ENCODE measurements at regions not wholly inside any gene's neighbourhood (a gene's known extent, or its start where the extent isn't known, plus 50 kb on each side); places are given as distances from the start of the nearest gene placed in this dataset.
"Not testable (repeated sequence)": the region's sequence is repeated elsewhere in the genome, so short reads cannot be mapped to it uniquely, and the experiment has no call there.

DNA sequence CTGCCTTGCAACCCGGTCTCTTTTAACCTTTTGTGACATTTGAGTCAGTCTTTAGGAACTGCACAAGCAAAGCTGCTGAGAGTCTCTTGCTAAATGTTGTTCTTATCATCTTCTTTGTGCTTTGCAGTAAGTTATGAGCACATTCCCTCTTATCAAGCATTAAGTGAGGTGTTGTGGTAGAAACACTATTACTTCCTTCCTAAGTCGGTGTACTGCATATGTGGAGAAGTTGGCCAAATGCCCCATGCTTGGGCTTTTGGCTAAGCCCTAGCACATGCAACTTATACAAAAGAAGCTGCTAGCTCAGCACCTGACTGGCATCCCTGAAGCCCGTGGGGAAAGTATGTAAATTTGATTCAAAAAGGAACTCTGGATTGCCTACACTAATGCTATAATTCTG, 136.5 kb upstream of the RBMS3 start:
- DNase-seq, result no peak

DNA sequence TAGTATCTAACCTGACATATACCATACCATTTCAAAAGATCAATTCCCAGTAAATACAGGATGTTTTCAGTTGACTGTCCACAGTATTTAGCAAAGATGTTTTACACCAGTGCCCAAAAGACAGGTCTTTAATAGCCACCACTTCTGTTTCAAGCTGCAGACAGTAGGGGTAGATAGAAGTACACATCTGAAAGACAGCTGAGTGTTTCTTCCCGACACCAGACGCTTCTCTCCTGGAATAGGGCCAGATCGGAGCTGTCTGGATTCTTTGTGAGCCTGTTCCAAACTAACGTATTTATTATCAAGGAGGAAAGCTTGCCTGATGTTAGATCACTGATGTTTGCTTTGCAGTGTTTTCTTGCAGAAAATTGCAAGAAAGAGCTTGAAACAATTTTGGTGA, 136.1 kb upstream of the RBMS3 start:
- no peak for DNase-seq

DNA sequence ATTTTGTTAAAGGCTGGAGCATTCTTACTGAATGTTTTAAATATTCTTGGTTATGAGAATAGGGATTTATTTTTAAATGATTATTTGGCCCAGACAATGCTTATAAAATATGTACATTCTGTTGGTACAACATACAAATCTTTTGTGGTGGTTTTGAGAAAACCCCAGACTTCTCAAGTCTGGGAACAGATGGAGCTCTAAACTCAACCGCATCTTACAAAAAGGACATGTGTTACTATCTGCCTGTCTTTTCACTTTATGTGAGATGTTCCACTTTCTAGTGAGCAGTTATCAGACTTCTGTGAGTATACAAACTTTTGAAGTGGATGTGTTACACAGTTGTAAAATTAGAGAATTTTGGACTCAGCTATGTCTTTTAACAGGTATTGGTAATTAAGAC, 135.5 kb upstream of the RBMS3 start:
- no peak for DNase-seq

DNA sequence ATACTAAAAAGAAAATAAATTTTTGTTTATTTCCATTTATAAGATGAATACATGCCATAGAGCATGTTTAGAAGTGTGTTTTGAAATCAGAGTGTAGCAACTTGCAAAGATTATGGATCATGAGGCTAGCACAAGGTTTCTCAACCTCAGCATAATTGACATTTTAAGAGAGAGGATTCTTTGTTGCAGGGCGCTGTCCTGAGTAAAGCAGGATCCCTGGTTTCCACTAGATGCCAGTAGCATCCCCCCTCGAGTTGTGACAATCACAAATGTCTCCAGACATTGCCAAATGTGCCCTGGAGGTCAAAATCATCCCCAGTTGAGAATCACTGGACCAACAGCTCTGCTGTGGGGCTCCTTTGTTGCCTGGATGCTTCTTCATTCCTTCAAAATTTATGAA, 128.5 kb upstream of the RBMS3 start:
- no peak for DNase-seq

DNA sequence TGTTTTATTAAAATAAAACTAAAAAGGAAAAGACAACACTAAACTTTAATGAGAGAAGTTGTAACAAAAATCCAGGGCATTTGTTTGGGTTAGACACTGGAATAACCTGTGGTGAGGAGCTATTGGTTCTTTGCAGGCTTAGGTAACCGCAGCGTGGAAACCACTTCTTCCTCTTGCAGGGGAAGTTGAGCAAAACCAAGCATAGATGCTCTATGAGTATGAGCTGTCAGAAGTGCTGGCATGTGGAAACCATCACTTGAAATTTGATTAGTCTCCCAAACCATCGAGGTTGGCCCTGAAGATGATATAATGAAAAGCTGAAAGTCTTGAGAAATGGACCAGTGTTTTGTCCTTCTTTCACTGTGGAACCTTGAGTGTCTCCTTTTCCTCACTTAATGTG, 127.1 kb upstream of the RBMS3 start:
- DNase-seq, result no peak

DNA sequence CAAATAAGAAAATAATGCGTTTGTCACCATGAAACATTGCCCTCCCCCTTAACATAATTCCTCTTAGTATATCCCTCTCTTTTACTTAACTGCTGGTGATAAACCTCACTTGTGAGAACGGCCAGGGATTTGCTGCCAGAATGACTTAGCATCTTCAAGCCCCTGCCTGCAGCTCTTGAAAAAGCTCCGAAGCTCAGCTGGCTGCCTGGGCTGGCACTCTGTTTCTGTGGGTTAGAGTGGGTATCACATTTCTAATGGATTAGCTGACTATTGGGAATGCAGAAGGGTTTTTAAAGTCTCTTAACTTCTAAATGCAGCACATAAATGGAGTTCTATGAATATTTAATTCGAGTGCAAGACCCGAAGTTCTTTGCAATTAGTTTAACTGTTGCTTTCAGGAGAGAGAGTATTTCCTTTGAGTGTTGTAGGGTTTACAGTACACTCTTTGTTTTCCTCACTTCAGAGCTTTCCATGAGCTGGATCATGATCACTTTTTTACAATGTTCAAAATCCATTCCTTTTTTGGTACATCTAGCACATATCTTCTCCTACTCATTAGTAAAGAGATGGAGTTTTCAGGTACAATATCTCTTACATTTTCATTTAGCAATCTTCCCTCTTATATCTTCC, 124.7 kb upstream of the RBMS3 start:
- DNase-seq, result no peak

DNA sequence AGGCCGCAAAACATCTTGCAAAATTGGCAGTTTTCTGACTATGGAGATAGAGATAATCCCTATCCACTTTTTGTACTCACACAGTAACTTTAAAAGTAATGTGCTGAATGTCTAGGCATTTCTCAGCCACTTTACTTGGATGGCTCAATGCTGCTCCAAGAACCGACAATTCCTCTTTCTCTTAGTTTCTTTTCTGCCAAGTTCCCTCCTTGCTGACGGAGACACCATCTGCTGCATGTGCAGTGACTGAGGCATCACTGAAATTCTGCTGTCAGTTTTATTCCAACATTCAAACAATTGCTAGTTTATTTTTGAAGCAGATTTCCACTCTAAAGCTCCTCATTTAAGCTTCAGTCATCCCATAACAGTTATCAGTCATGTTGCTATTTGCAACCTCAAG, 116.0 kb upstream of the RBMS3 start:
- DNase-seq, result no peak

DNA sequence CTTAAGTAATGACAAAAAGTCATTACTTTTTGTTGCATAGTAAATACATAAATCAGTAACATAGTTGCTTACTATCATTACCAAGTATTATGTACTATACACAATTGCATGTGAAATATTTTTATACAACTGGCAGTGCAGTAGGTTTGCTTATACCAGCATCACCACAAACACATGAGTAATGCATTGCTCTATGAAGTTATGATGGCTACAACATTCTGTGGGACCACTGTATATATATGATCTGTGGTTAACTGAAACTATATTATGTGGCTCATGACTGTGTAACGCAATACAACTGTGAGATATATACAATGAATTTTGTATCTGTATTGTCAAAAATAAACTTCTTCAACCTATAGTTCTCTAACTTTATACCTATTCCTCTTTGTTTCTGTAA, 113.7 kb upstream of the RBMS3 start:
- DNase-seq, result no peak

DNA sequence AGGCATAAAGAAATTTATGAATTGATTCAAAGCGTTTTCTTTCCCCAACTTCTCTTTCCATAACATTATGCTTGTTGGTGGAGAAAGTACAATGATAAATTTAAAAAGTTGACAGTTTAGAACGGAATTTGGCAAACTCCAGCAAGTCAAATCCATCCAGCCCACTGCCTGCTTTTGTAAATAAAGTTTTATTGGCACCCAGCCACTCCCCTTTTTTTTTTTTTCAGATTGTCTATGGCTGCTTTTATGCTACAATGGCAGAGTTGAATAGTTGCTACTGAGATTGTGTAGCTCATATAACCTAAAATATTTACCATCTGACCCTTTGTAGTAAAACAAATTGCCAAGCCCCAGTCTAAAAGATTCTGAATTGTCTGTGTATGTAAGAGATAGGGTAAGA, 112.8 kb upstream of the RBMS3 start:
- DNase-seq, result no peak

DNA sequence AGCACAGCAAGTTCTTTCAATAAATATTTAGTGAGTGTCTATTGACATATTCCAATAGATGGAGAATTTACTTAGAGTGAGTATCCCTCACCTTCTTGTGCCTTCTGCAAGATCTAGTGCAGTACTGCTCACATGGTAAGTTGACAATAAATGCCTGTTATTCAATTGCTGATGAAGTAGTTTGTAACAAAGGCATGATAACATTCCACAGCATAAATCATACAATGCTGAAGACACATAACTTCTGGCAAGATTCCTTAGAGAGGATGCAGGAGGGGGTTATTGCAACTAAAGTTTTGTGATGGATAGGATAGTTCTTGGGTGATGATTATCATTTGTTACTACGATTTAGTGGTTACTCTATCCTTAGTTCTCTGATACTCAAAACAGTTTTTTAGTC, 112.2 kb upstream of the RBMS3 start:
- DNase-seq, result no peak

DNA sequence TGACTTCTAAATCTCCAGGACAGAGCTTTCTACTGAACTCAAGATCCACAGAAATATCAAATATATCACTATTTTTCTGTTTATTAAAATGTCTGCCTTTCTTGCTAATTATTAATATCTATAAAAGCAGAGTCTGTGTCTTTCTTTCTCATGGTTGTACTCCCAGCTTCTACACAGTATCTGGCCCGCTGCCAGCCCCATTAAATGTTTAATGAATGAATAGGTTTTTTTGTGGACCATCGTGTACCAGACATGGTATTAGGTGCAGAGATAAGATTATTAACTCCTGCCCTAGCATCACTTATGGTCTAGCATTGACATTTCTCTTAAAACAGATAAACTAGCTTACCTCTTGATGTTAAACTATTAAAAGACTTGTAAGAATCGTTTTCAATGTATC, 111.4 kb upstream of the RBMS3 start:
- no peak for DNase-seq

DNA sequence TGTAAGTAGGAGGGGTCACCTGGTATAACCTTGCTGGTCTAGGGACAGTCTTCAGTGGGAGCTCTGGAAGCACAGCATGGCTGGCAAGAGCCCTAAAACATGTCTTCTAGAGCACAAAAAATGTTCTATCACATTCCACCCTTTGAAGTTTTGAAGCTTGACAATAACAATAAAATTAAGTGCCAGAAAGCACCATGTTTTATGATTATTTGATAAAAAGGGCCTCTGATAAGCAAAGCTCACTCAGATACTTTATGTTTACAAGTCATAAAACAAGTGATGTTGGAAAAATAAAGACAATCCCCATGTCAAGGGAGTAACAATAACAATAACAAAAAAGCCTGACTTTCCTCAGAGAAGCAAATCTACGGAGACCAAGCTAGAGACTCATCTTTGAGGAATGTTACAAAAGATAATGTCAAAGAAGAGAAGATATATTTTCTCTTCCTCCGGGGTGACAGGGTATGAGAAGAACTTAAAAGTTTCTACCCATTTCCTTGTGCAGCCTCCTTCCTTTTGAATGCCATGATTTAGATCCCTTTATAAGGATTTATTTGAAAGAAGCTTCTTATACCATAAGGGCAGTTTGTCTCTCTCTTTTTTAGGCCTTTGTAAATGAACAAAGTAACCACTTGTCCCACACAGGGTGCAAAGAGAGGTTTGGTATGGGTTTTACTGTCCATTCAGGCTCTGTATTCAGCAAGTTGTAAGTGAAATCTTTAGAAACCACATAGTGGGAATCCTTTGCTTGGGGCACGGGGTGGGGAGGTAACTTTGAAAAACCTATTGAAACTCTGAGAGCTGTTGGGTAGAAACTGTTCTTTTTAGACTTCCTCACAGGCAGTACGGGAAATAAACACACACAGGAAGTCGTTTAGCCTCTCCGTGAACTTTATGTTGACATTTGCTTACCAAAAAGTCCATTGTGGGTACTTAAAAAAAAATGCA, 109.6 kb upstream of the RBMS3 start:
- no peak for DNase-seq

DNA sequence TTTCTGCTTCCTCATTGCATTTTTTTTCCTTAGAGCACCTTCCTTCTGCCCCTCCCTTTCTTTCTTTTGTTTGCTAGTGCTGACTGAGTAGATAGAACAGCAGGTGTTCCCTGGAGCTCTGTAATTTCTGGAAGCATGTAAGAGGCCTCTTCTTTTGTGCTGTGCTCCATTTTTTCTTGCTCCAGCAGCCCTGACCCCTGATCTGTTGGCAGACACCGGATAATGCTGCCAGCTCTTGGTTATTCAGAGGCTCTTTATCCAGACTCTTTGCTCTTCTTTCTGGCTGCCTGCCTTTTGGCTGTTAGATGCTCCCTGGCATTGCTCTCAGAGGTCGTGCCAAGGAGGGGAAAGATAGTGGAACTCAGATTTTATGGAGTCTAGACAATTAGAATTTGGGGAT, 104.4 kb upstream of the RBMS3 start:
- no peak for DNase-seq

DNA sequence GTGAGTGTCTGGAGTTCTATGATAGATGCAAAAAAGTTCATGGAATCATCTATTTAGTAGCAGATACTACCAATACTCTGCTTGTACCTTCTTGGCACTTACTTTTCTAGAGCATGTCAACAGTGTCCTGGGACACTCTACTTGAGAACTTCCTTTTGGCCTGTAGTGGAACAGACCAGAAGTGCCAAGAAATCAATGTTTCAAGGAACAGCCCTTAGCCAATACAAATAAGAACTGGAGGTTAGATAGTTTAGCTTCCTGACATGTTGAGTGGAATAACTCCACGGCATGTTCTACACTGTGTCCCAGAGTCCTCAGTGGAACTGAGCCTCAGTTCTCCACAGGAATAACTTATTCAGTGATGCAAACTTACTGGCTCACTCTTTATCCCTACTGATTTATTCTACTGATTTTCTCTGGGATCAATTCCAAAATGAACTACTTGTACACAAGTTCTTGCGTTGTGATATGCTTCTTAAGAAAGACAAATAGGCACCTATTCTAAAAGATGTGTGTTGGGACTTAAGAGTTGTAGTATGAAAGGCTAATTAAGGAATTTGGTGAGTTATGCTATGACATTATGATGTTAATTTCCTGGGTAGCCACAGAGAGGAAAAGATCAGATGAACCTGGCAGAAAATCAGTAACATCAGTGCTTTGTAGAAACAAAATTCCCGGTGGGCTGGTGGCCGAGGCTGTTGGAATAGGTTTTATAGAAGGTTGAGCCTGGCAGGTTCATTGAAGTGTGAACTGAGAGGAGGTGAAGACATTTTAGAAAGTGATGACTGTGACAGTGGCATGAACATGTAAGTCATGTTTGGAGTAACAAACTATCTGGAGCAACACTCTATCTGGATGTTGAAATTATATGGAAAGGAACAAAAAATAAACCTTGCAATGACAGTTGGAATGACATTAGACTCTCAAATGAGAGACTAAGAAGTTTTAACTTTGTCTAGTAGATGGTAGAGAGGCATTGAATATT, 101.8 kb upstream of the RBMS3 start:
- DNase-seq, result no peak

DNA sequence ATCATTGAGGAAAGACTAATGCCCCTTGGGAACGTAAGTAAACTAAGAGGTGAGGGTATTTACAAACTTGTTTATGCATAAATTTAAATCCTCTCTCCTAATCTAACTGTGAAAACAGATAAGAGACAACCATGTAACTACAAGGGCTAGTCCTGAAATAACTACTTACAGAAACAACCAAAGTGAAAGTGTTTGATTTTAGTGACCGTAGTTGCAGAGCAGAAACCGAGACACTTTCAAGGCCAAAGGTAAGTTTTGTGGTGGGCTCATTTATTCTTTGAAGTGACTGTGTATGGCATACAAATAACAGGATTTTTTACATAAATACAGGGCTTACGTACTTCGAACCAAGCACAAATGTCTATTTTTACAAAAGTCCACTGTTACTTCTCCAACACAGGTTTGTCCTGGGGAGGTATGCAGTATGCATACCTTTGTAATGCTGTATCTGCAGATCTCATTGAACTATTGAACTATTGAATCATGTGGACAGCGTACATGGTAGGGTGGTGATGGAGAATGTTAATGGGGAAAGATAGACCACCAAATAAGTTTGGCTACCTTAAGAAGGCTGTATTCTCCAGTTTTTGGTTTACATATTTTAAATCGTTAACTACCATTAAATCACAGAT, 99.6 kb upstream of the RBMS3 start:
- DNase-seq, result no peak

DNA sequence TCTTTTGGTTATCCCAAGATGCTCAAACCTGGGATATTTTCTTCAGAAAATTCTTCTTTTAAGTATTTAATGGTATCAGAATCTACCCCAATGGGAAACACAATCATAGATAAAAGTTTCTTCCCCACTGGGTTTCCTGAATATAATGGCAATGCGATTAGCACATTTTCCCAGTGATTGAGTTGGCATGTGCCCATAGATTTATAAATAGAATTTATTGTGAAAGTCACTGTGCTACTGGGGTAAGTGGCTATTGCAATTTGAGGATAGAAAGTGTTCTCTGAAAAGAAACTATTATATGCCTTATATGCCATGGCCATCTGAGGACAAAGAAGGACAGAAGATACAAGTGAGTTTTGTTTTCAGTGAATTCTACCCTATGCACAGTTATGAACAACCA, 99.0 kb upstream of the RBMS3 start:
- no peak for DNase-seq

DNA sequence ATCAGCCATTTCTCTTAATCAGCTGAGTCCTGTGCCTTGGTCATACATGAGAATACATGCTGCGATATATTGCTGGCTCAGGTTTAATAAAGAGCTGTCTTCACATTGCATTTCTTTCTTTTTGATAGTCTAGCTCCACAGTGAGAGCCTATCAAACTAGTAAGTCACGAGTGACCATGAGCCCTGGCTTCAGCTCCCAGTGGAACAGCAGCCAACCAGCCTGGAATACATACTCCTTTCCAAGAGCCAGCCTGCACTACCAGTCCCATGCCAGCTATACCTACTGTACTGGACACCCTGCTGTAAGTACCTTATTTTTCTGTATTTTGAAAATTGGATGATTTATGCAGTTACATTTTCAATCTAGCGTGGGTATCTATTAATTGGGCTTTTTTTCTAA, 98.0 kb upstream of the RBMS3 start:
- DNase-seq, result not testable (repeated sequence)

DNA sequence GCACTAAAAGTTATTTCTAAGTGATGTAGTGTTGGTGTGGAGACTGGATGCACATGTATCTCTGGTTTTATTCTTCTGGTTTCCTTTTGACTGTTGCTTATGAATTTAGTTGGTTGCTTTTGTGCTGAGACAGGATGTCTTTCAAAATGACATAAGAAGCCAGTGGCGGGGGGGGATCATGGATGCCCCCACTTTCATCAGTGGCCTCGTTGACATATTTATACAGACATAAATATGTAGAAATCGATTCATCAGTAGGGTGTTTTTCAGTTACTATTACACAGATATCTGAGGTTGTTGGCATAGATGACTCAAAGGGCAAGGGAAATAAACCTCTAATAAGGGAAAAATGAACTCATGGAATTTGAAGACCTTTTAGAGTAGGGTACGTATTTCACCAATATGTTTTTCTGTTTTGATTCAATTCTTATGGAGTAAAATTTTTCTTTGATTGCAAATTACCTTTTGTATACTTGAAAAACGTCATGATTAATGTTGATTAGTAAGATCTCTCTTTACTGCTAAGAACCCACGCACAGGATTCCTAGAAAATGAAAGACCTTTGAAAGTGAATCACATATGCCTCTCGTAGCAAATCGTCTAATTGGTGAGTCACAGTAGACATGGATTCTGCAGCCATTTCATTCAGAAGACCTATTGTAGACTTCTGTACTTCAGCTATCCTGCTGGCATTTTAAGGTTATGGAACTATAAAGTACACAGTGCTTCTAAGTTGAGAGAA, 97.4 kb upstream of the RBMS3 start:
- DNase-seq, result no peak

DNA sequence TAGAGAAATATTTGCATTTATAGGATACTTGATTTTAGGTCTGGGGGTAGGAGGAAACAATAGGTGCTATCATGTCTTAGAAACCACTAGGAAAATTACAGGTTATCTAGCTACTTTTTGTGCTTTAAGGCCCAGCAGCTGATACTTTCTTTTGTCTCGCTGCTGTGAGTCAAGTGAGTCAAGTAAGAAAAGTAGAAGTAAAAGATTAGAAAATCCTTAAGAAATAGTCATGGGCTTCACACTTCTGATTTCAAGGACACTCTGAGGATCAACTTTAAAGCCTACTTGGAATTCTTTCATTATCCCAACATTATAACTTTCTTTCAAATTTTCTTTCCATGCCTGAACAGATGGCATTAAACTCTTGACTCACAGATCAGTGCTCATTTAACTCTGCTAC, 95.2 kb upstream of the RBMS3 start:
- no peak for DNase-seq

DNA sequence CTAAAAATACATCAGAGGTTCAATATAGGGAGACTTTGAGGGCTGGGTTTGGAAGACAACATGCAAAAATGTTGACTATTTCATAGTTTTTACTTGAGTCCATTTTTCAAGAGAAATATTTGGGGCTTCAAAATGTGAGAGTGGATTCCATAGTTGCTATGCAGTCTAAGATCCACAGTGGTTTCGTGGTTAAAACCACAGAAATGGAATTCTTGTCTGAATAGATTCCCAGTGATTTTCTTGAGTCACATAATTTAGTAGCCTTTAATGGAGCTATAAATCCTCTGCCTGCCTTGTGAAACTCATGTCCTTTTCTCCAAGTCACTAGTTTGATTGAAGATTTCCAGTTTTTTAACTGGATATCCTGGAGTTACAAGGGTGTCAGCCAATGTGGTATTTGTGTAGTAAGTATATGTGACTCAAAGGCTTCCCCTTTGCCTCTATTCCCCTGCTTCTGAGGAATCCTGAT, 94.7 kb upstream of the RBMS3 start:
- no peak for DNase-seq

DNA sequence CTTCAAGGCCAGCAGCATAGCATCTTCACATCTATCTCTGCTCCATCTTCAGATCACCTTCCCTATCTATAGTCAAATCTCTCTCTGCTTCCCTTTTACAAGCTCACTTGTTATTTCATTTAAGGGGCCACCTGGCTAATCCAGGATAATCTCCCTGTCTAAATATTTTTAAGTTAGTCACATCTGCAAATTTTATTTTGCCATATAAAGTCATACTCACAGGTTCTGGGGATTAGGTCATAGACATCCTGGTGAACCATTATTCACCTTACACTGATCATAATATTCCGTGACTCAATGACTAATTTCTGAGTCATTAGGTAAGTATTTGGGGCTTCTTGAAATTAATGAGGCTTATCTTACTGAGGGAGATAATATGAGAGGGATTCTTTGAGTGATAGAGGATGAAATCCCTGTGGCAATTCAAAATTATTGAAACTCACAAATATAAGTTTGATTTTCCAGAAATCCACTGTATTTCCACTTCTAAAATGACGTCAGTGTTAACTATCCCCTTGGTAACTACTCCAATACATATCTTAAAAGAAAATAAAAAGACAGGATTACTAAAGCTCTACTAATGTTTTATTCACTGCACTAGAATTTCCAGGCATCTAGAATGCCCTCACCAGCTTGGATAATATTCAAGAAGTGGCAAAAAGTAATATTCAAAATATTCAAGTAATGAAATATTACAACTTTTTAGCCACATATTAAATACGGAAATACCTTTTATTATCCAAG, 93.7 kb upstream of the RBMS3 start:
- no peak for DNase-seq
